Spleen (tissue), 7 donors: ENCODE measurements at regions not wholly inside any gene's neighbourhood (a gene's known extent, or its start where the extent isn't known, plus 50 kb on each side); places are given as distances from the start of the nearest gene placed in this dataset.

ENCODE experiments used
- POLR2A ChIP-seq, 3 donors: fragments of 450-650 bp; IDR thresholded peaks; one replicate each; pipeline ENCODE4 v1.5.1; 2017; ENCODE audit warnings: antibody characterized with exemption in 3 of 3, mild to moderate bottlenecking in 1 of 3
- POLR2AphosphoS5 ChIP-seq, 3 donors: sonication (generic); formaldehyde crosslinking; IDR thresholded peaks; one replicate each; pipeline ENCODE4 v1.5.1; 2017; ENCODE audit warnings: antibody characterized with exemption in 3 of 3
- TF ChIP-seq, protein P1 (sequence below), 11 experiments: fragments of 200-600 bp in 7 of 11; fragments of 450-650 bp in 4 of 11; sonication (generic) in 4 of 11; IDR thresholded peaks in 8 of 11; conservative IDR thresholded peaks in 3 of 11; 1 replicate in 7 of 11; 2 replicates in 4 of 11; pipeline versions ENCODE4 v1.4.0 to v1.8.0; 2016 to 2021; ENCODE audit warnings: antibody characterized with exemption in 11 of 11, inconsistent platforms in 4 of 11, mild to moderate bottlenecking in 1 of 11
- donor health status: DM: no; HTN: no; CAD: no; lungs with moderate emphysema.
- donor health status: DM: no; HTN: no; CAD: no.
- donor health status: DM: no; HTN: no; CAD: no.

DNA sequence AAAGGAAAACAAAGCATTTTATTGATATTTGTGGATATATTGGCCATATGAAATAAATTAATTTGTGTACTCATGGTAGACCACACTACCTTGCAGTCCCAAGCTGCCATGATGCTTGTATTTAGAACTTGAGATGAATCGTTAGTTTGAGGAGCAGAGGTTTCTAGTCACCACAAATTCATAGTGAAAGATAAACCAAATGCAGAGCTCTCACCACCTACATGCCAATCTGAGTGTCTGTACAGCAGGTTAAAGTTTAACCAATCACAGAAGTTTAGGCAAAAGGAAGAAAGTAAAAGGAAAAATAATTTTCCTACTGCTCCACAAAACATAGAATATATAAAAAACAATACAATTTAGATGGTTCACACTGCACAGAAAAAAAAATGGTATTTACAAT is 163.6 kb upstream of the FTMT start:
- TF ChIP-seq POLR2A (IDR thresholded peaks at IDR 0.05) (no peak), POLR2AphosphoS5 (IDR thresholded peaks at IDR 0.05) (no peak)
- TF ChIP-seq, protein P1, sequence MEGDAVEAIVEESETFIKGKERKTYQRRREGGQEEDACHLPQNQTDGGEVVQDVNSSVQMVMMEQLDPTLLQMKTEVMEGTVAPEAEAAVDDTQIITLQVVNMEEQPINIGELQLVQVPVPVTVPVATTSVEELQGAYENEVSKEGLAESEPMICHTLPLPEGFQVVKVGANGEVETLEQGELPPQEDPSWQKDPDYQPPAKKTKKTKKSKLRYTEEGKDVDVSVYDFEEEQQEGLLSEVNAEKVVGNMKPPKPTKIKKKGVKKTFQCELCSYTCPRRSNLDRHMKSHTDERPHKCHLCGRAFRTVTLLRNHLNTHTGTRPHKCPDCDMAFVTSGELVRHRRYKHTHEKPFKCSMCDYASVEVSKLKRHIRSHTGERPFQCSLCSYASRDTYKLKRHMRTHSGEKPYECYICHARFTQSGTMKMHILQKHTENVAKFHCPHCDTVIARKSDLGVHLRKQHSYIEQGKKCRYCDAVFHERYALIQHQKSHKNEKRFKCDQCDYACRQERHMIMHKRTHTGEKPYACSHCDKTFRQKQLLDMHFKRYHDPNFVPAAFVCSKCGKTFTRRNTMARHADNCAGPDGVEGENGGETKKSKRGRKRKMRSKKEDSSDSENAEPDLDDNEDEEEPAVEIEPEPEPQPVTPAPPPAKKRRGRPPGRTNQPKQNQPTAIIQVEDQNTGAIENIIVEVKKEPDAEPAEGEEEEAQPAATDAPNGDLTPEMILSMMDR (IDR thresholded peaks at IDR 0.05 in 8 of 11, conservative IDR thresholded peaks at IDR 0.05 in 3 of 11): no peak
